ENCODE measurements at regions not wholly inside any gene's neighbourhood (a gene's known extent, or its start where the extent isn't known, plus 50 kb on each side); places are given as distances from the start of the nearest gene placed in this dataset.

- H3K9me3 Mint-ChIP-seq = no peaks in the 10 kb centered on the region
- peaks cover 9% of the 10 kb centered on the region for H3K27me3 Mint-ChIP-seq
- ATAC-seq = no peak
- no peaks in the 10 kb centered on the region for H3K36me3 Mint-ChIP-seq (ENCODE audit: low read depth)
- no peak for DNase-seq
- H3K4me3 Mint-ChIP-seq = no peak overlapping the region
- H3K27ac Mint-ChIP-seq = no peak overlapping the region
- H3K4me1 Mint-ChIP-seq = no peaks in the 10 kb centered on the region
These were observed 93.5 kb downstream of the C1orf94 start for GRCh38 chr1:34270181-34270580.

GRCh38 chr1:34272152-34272551, 95.4 kb downstream of the C1orf94 start:
- ATAC-seq (no peak), DNase-seq (no peak)
- Mint-ChIP-seq H3K9me3 (no peaks in the 10 kb centered on the region), H3K4me3 (no peak overlapping the region), H3K27me3 (peaks cover 5% of the 10 kb centered on the region), H3K27ac (no peak overlapping the region), H3K36me3 (ENCODE audit: low read depth) (no peaks in the 10 kb centered on the region), H3K4me1 (no peaks in the 10 kb centered on the region)

GRCh38 chr1:34275150-34275549, 98.4 kb downstream of the C1orf94 start:
- no peak for ATAC-seq
- Mint-ChIP-seq H3K27ac (no peak overlapping the region), H3K9me3 (no peaks in the 10 kb centered on the region), H3K4me1 (no peaks in the 10 kb centered on the region), H3K4me3 (no peak overlapping the region), H3K36me3 (ENCODE audit: low read depth) (no peaks in the 10 kb centered on the region), H3K27me3 (no peaks in the 10 kb centered on the region)
- no peak for DNase-seq

- no peak for DNase-seq
- Mint-ChIP-seq H3K4me1 (no peaks in the 10 kb centered on the region), H3K36me3 (ENCODE audit: low read depth) (no peaks in the 10 kb centered on the region), H3K4me3 (no peak overlapping the region), H3K27ac (no peak overlapping the region), H3K9me3 (peaks cover 1% of the 10 kb centered on the region), H3K27me3 (no peaks in the 10 kb centered on the region)
- ATAC-seq = no peak
These were observed 99.9 kb downstream of the C1orf94 start for GRCh38 chr1:34276606-34277005.

- Mint-ChIP-seq H3K27ac (no peak overlapping the region), H3K4me3 (no peak overlapping the region), H3K4me1 (no peaks in the 10 kb centered on the region), H3K36me3 (ENCODE audit: low read depth) (no peaks in the 10 kb centered on the region), H3K27me3 (no peaks in the 10 kb centered on the region), H3K9me3 (peaks cover 5% of the 10 kb centered on the region)
- DNase-seq = no peak
- no peak for ATAC-seq
These were observed 100.4 kb downstream of the C1orf94 start for GRCh38 chr1:34277150-34277549.

GRCh38 chr1:34278211-34278610, 101.5 kb downstream of the C1orf94 start:
- DNase-seq (no peak), ATAC-seq (no peak)
- Mint-ChIP-seq H3K4me1 (no peaks in the 10 kb centered on the region), H3K9me3 (peaks cover 5% of the 10 kb centered on the region), H3K27ac (no peak overlapping the region), H3K36me3 (ENCODE audit: low read depth) (no peaks in the 10 kb centered on the region), H3K27me3 (peaks cover 2% of the 10 kb centered on the region), H3K4me3 (no peak overlapping the region)

GRCh38 chr1:34279971-34280370, 103.3 kb downstream of the C1orf94 start:
- Mint-ChIP-seq H3K27me3 (peaks cover 2% of the 10 kb centered on the region), H3K36me3 (ENCODE audit: low read depth) (no peaks in the 10 kb centered on the region), H3K4me1 (no peaks in the 10 kb centered on the region), H3K9me3 (peaks cover 5% of the 10 kb centered on the region), H3K4me3 (no peak overlapping the region), H3K27ac (no peak overlapping the region)
- ATAC-seq (no peak), DNase-seq (no peak)

GRCh38 chr1:34280509-34280908, 103.8 kb downstream of the C1orf94 start:
- Mint-ChIP-seq H3K27ac (no peak overlapping the region), H3K27me3 (peaks cover 2% of the 10 kb centered on the region), H3K4me3 (no peak overlapping the region), H3K9me3 (peaks cover 5% of the 10 kb centered on the region), H3K36me3 (ENCODE audit: low read depth) (no peaks in the 10 kb centered on the region), H3K4me1 (no peaks in the 10 kb centered on the region)
- DNase-seq = no peak
- no peak for ATAC-seq

GRCh38 chr1:34283142-34283541, 106.4 kb downstream of the C1orf94 start:
- H3K4me3 Mint-ChIP-seq = no peak overlapping the region
- H3K27me3 Mint-ChIP-seq = peaks cover 2% of the 10 kb centered on the region
- peaks cover 5% of the 10 kb centered on the region for H3K9me3 Mint-ChIP-seq
- no peak for ATAC-seq
- H3K27ac Mint-ChIP-seq = no peak overlapping the region
- DNase-seq = no peak
- H3K4me1 Mint-ChIP-seq = no peaks in the 10 kb centered on the region
- no peaks in the 10 kb centered on the region for H3K36me3 Mint-ChIP-seq (ENCODE audit: low read depth)

- ATAC-seq (no peak), DNase-seq (no peak)
- Mint-ChIP-seq H3K27me3 (peaks cover 2% of the 10 kb centered on the region), H3K9me3 (peaks cover 4% of the 10 kb centered on the region), H3K4me1 (no peaks in the 10 kb centered on the region), H3K36me3 (ENCODE audit: low read depth) (no peaks in the 10 kb centered on the region), H3K27ac (no peak overlapping the region), H3K4me3 (no peak overlapping the region)
These were observed 109.8 kb downstream of the C1orf94 start for GRCh38 chr1:34286511-34286910.

GRCh38 chr1:34290831-34291230, 114.1 kb downstream of the C1orf94 start:
- no peak overlapping the region for H3K27ac Mint-ChIP-seq
- H3K9me3 Mint-ChIP-seq = no peaks in the 10 kb centered on the region
- no peaks in the 10 kb centered on the region for H3K36me3 Mint-ChIP-seq (ENCODE audit: low read depth)
- DNase-seq (no peak), ATAC-seq (no peak)
- no peak overlapping the region for H3K4me3 Mint-ChIP-seq
- no peaks in the 10 kb centered on the region for H3K4me1 Mint-ChIP-seq
- H3K27me3 Mint-ChIP-seq = peaks cover 2% of the 10 kb centered on the region

GRCh38 chr1:34292472-34292871, 115.8 kb downstream of the C1orf94 start:
- H3K9me3 Mint-ChIP-seq = no peaks in the 10 kb centered on the region
- H3K4me3 Mint-ChIP-seq = no peak overlapping the region
- ATAC-seq (no peak), DNase-seq (no peak)
- H3K4me1 Mint-ChIP-seq = no peaks in the 10 kb centered on the region
- peaks cover 2% of the 10 kb centered on the region for H3K27me3 Mint-ChIP-seq
- no peaks in the 10 kb centered on the region for H3K36me3 Mint-ChIP-seq (ENCODE audit: low read depth)
- no peak overlapping the region for H3K27ac Mint-ChIP-seq

- ATAC-seq = no peak
- no peak overlapping the region for H3K27ac Mint-ChIP-seq
These were observed 119.4 kb downstream of the C1orf94 start for GRCh38 chr1:34296059-34296458.

GRCh38 chr1:34302798-34303197, 126.1 kb downstream of the C1orf94 start:
- DNase-seq = no peak
- Mint-ChIP-seq H3K4me3 (no peak overlapping the region), H3K36me3 (ENCODE audit: low read depth) (peaks cover 1% of the 10 kb centered on the region), H3K9me3 (peaks cover 22% of the 10 kb centered on the region), H3K27ac (no peak overlapping the region), H3K4me1 (no peaks in the 10 kb centered on the region), H3K27me3 (peaks cover 10% of the 10 kb centered on the region)
- ATAC-seq = no peak

More at GRCh38 chr1:34296059-34296458, 119.4 kb downstream of the C1orf94 start:
- Mint-ChIP-seq H3K36me3 (ENCODE audit: low read depth) (no peaks in the 10 kb centered on the region), H3K9me3 (peaks cover 4% of the 10 kb centered on the region), H3K4me3 (no peak overlapping the region), H3K4me1 (no peaks in the 10 kb centered on the region), H3K27me3 (peaks cover 2% of the 10 kb centered on the region)
- no peak for DNase-seq

- Mint-ChIP-seq H3K27ac (no peak overlapping the region), H3K27me3 (peaks cover 10% of the 10 kb centered on the region), H3K4me1 (no peaks in the 10 kb centered on the region), H3K36me3 (ENCODE audit: low read depth) (peaks cover 1% of the 10 kb centered on the region), H3K4me3 (no peak overlapping the region), H3K9me3 (peaks cover 25% of the 10 kb centered on the region)
- ATAC-seq (no peak), DNase-seq (no peak)
These were observed 126.5 kb downstream of the C1orf94 start for GRCh38 chr1:34303218-34303617.

- Mint-ChIP-seq H3K9me3 (peaks cover 39% of the 10 kb centered on the region), H3K36me3 (ENCODE audit: low read depth) (peaks cover 1% of the 10 kb centered on the region), H3K4me1 (no peaks in the 10 kb centered on the region), H3K4me3 (no peak overlapping the region), H3K27ac (no peak overlapping the region), H3K27me3 (peaks cover 12% of the 10 kb centered on the region)
- DNase-seq (no peak), ATAC-seq (no peak)
These were observed 129.9 kb downstream of the C1orf94 start for GRCh38 chr1:34306568-34306967.
